ENCODE measurements at regions not wholly inside any gene's neighbourhood (a gene's known extent, or its start where the extent isn't known, plus 50 kb on each side); places are given as distances from the start of the nearest gene placed in this dataset.

GRCh38 chr3:153400641-153401040, 238.6 kb downstream of the RAP2B start:
- no peak for TF ChIP-seq YY1 (IDR thresholded peaks at IDR 0.05; ENCODE audit: insufficient read depth, insufficient read length)
- no peak for TF ChIP-seq ZNF274 (IDR thresholded peaks at IDR 0.05; ENCODE audit: low read depth, low read length)

All from NT2/D1 (cell line).